ENCODE measurements at regions not wholly inside any gene's neighbourhood (a gene's known extent, or its start where the extent isn't known, plus 50 kb on each side); places are given as distances from the start of the nearest gene placed in this dataset.

DNA sequence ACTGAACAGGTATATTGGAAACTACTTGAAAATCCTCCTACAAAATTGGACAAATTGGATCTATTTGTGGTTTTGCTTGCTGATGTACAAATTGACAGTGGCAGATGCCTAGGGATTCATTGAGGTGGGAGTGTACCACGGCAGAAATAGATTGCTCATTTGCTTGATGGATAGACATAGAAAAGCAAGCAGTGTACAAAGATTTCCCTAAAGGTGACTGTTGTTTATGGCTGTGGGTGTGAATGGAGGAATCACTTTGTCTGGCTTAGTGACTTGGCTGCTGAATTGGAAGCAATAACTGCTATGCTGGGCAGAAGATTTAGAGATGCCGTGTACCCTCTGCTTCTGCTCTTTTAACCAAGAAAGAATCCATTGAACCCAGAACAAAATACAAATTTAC lies 191.0 kb upstream of the GRID2 start:
- no peak overlapping the region for H3K4me3 ChIP-seq (ENCODE audit: low read length)
- DNase-seq (ENCODE audit: low read depth), result no peak
- TF ChIP-seq, protein P1, sequence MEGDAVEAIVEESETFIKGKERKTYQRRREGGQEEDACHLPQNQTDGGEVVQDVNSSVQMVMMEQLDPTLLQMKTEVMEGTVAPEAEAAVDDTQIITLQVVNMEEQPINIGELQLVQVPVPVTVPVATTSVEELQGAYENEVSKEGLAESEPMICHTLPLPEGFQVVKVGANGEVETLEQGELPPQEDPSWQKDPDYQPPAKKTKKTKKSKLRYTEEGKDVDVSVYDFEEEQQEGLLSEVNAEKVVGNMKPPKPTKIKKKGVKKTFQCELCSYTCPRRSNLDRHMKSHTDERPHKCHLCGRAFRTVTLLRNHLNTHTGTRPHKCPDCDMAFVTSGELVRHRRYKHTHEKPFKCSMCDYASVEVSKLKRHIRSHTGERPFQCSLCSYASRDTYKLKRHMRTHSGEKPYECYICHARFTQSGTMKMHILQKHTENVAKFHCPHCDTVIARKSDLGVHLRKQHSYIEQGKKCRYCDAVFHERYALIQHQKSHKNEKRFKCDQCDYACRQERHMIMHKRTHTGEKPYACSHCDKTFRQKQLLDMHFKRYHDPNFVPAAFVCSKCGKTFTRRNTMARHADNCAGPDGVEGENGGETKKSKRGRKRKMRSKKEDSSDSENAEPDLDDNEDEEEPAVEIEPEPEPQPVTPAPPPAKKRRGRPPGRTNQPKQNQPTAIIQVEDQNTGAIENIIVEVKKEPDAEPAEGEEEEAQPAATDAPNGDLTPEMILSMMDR (IDR thresholded peaks at IDR 0.05; ENCODE audit: insufficient read depth, low read depth, low read length, missing control alignments), result no peak

DNA sequence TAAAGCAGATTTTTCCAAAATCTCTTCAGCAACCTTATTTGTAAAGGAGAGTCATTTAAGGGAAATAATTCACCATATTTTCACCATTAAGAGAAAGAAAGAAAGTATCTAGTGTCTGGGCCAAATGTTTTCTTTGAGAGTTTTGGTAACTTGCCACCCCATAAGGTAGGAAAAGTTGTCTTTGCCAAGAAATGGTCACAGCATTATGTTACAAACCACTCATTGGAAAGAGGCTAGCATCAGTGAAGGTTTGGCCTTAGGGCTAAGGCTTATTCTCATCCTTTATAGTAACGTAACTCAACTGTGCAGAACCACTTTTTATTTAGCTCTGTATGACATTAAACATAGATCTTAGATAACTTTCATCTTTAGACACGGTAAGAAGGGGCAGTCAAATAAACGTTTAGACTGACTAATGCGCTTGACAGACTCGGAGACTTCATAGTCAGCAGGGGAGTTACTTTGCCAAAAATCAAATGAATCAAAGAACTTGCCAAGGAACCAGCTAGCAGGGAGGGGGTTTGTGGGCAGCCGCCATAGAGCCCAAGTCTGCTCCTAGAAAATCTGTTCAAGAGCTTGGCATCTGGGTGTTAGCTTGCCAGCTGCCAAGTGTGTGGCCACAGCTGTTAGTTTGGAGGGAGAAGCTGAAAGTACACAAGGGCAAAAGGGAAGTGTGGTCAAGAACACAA lies 182.8 kb upstream of the GRID2 start:
- H3K4me3 ChIP-seq (ENCODE audit: low read length), result no peak overlapping the region
- TF ChIP-seq, protein P1 (IDR thresholded peaks at IDR 0.05; ENCODE audit: insufficient read depth, low read depth, low read length, missing control alignments), result no peak
- peak; percentile 3 for DNase-seq (ENCODE audit: low read depth)

GRCh38 chr4:92122911-92123310 lies 180.9 kb upstream of the GRID2 start:
- H3K4me3 ChIP-seq (ENCODE audit: low read length), result no peak overlapping the region
- DNase-seq (ENCODE audit: low read depth), result no peak
- TF ChIP-seq, protein P1 (IDR thresholded peaks at IDR 0.05; ENCODE audit: insufficient read depth, low read depth, low read length, missing control alignments), result no peak

DNA sequence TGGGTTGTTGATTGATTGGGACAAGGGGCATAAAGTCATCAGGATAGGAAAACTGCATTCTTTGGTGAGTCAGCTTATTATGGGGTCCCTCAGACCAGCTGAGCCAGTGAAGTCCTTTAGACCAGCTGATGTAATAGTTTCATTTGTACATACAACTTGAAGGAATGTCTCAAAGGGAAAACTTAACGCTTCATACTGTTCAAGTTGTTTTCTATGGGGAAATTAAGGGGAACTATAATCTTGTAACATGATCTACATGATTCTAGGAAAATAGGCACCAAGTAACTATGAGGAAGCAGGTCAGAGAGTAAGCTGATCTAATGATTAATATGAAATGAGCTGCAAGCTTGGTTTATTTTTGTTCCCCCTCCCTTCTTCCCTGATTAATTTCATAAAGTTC lies 175.1 kb upstream of the GRID2 start:
- no peak overlapping the region for H3K4me3 ChIP-seq (ENCODE audit: low read length)
- TF ChIP-seq, protein P1 (IDR thresholded peaks at IDR 0.05; ENCODE audit: insufficient read depth, low read depth, low read length, missing control alignments), result no peak
- DNase-seq (ENCODE audit: low read depth), result no peak

DNA sequence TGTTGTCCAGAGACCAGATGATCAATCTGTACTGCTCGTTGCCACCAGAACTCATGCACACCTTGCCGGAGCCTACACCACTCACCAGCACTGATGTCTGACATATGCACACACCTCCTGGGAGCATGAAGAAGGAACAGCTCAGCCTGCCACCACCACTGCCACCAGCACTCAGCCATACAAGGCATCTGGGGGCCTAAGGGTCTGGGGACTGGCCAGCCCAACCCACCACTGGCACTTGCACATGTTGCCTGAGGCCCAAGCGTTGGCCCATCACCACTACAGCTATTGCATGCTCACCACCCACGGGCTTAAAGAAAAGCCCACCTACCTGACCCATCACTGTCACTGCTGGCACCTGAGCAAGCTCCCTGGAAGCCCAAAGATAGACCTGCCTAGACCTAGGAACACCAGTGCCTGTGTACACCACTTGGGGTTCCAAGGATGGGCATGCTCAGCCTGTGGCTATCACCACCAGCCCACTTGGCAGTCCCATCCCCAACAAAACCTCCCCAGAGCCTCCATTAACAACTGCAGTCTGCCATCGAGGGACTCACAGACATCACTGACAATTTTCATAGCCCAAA lies 174.3 kb upstream of the GRID2 start:
- TF ChIP-seq, protein P1 (IDR thresholded peaks at IDR 0.05; ENCODE audit: insufficient read depth, low read depth, low read length, missing control alignments), result no peak
- H3K4me3 ChIP-seq (ENCODE audit: low read length), result no peak overlapping the region
- no peak for DNase-seq (ENCODE audit: low read depth)

GRCh38 chr4:92136434-92136833 lies 167.3 kb upstream of the GRID2 start:
- no peak for DNase-seq (ENCODE audit: low read depth)
- H3K4me3 ChIP-seq (ENCODE audit: low read length), result no peak overlapping the region
- TF ChIP-seq, protein P1 (IDR thresholded peaks at IDR 0.05; ENCODE audit: insufficient read depth, low read depth, low read length, missing control alignments), result no peak

DNA sequence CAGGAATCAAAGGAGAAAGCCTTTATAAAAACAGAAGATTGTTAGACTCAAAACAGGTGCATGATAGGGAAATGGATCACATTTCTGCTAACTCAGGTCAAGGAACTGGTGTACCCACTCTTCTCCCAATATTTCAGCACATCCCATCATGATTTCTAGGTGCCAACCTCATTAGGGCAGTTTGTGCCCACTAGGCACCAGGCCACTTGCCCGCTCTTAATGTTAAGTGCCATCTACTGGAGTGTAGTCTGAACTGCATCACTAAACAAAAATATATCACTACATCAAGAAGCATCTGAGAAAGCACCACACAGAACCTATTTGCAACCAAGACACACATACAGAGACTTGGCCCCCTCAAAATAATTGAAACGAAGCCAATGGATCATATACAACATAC lies 140.4 kb upstream of the GRID2 start:
- TF ChIP-seq, protein P1 (IDR thresholded peaks at IDR 0.05; ENCODE audit: insufficient read depth, low read depth, low read length, missing control alignments), result peak; percentile 42
- no peak overlapping the region for H3K4me3 ChIP-seq (ENCODE audit: low read length)
- peak; percentile 33 for DNase-seq (ENCODE audit: low read depth)

Data from epithelial cell of esophagus (primary cell).